SU-DHL-6 (cell line): ENCODE measurements at regions not wholly inside any gene's neighbourhood (a gene's known extent, or its start where the extent isn't known, plus 50 kb on each side); places are given as distances from the start of the nearest gene placed in this dataset.

ENCODE experiments used
- H2AFZ ChIP-seq: fragments of 200-600 bp; sonication (generic); 2 replicates; pipeline ENCODE4 v1.6.1; 2014; ENCODE audit warnings: low read depth, mild to moderate bottlenecking, moderate library complexity, mixed read lengths, antibody characterized with exemption, low read length; ENCODE audit not compliant: severe bottlenecking
- H3F3A ChIP-seq: fragments of 200-600 bp; shearing (Covaris generic); 2 replicates; pipeline ENCODE4 v1.6.0; 2016; ENCODE audit warnings: antibody characterized with exemption, mild to moderate bottlenecking; ENCODE audit not compliant: insufficient read depth
- H3K27ac ChIP-seq: fragments of 200-600 bp; sonication (generic); 2 replicates; pipeline ENCODE4 v1.5.1; 2016; ENCODE audit warnings: low read depth, mild to moderate bottlenecking, low read length, moderate library complexity, mixed read lengths
- H3K27me3 ChIP-seq: fragments of 200-600 bp; sonication (generic), shearing (Covaris generic); 2 replicates; pipeline ENCODE4 v1.6.0; 2014; ENCODE audit warnings: mild to moderate bottlenecking, low read length
- H3K36me3 ChIP-seq: fragments of 200-600 bp; sonication (generic); 2 replicates; pipeline ENCODE4 v1.6.1; 2014; ENCODE audit warnings: mild to moderate bottlenecking, low read length, mixed read lengths
- H3K4me2 ChIP-seq: fragments of 300-600, 200-600 bp; shearing (Covaris generic), sonication (generic); 2 replicates; pipeline ENCODE4 v1.6.0; 2014; ENCODE audit warnings: low read length, low read depth, mild to moderate bottlenecking; ENCODE audit not compliant: poor library complexity, severe bottlenecking
- H3K4me3 ChIP-seq: fragments of 200-600 bp; sonication (generic); 2 replicates; pipeline ENCODE4 v1.5.1; 2014; ENCODE audit warnings: antibody characterized with exemption, low read length, mild to moderate bottlenecking, mixed read lengths; ENCODE audit not compliant: insufficient read depth, poor library complexity, severe bottlenecking
- H3K79me2 ChIP-seq: fragments of 200-600 bp; sonication (generic); 2 replicates; pipeline ENCODE4 v1.6.1; 2014; ENCODE audit warnings: mild to moderate bottlenecking, low read length, moderate library complexity; ENCODE audit not compliant: insufficient read depth
- H3K9ac ChIP-seq: fragments of 200-600 bp; sonication (generic); 2 replicates; pipeline ENCODE4 v1.7.0; 2014; ENCODE audit warnings: mild to moderate bottlenecking, low read length
- H3K9me2 ChIP-seq: fragments of 200-600 bp; sonication (generic); replicated peaks from 2 replicates; pipeline ENCODE4 v1.6.1; 2014; ENCODE audit warnings: low read length; ENCODE audit not compliant: insufficient read depth
- H3K9me3 ChIP-seq: fragments of 200-600 bp; sonication (generic); 2 replicates; pipeline ENCODE4 v1.6.1; 2014; ENCODE audit warnings: low read length, mixed read lengths; ENCODE audit not compliant: insufficient read depth
- H4K20me1 ChIP-seq: fragments of 200-600 bp; sonication (generic); 2 replicates; pipeline ENCODE4 v1.6.1; 2014; ENCODE audit warnings: low read depth, mild to moderate bottlenecking, antibody characterized with exemption, low read length, moderate library complexity, mixed read lengths
- CTCF ChIP-seq: fragments of 200-600 bp; sonication (generic); IDR thresholded peaks from one replicate; pipeline ENCODE4 v1.5.1; 2017; ENCODE audit warnings: antibody characterized with exemption, mild to moderate bottlenecking, low read length, moderate library complexity; ENCODE audit not compliant: insufficient read depth, poor library complexity, severe bottlenecking
- EZH2phosphoT487 ChIP-seq: fragments of 200-600 bp; sonication (generic), shearing (Covaris generic); conservative IDR thresholded peaks from 2 replicates; pipeline ENCODE4 v1.6.1; 2018; ENCODE audit warnings: mild to moderate bottlenecking, antibody characterized with exemption, low read length, moderate library complexity, mixed read lengths

DNA sequence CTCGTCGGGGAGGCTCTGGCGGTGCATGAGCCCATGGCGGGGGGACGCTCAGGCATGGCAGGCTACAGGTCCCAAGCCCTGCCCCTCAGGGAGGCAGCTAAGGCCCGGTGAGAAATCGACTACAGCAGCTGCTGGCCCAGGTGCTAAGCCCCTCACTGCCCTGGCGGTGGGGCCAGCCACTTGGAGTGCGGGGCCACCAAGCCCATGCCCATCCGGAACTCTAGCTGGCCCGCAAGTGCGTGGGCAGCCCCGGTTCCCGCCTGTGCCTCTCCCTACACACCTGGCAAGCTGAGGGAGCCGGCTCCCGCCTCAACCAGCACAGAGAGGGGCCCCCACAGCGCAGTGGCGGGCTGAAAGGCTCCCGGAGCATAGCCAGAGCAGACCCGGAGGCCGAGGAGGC lies 1896.9 kb upstream of the CDH6 start:
- H2AFZ ChIP-seq, result no peak overlapping the region
- no peak overlapping the region for H3K27ac ChIP-seq
- H3K79me2 ChIP-seq, result no peaks in the 10 kb centered on the region
- H4K20me1 ChIP-seq, result no peaks in the 10 kb centered on the region
- H3K4me2 ChIP-seq, result no peak overlapping the region
- TF ChIP-seq CTCF (no peak), EZH2phosphoT487 (no peak)
- H3K27me3 ChIP-seq, result no peaks in the 10 kb centered on the region
- H3K4me3 ChIP-seq, result no peak overlapping the region
- H3F3A ChIP-seq, result no peaks in the 10 kb centered on the region
- H3K9me3 ChIP-seq, result no peaks in the 10 kb centered on the region
- no peaks in the 10 kb centered on the region for H3K9me2 ChIP-seq
- no peak overlapping the region for H3K9ac ChIP-seq
- H3K36me3 ChIP-seq, result no peaks in the 10 kb centered on the region

DNA sequence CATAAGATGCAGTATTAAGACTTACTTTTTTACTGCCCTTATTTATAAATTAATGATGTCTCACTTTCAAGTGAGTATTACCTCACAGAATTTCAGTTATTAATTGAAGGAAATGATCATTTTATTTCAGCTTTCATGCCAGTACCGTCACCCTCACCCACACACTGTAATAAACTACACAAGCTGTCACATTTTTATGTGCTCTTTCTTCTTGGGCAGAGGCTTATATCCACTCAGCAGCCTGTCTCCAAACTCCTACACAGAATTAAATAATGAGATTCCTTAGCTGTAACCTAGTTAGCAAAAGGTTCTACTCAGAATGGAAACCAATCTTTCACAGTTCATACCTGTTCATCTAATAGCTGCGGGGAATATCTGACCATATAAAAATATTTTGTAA lies 1915.8 kb upstream of the CDH6 start:
- no peaks in the 10 kb centered on the region for H3K27me3 ChIP-seq
- no peak overlapping the region for H3K9ac ChIP-seq
- H3K27ac ChIP-seq, result no peak overlapping the region
- H3K9me3 ChIP-seq, result 0 out of 2 replicates have a peak, but pooled peaks cover 5% of the 10 kb centered on the region
- H3K9me2 ChIP-seq, result no peaks in the 10 kb centered on the region
- TF ChIP-seq CTCF (no peak), EZH2phosphoT487 (no peak)
- no peaks in the 10 kb centered on the region for H4K20me1 ChIP-seq
- no peak overlapping the region for H2AFZ ChIP-seq
- no peak overlapping the region for H3K4me3 ChIP-seq
- H3K36me3 ChIP-seq, result no peaks in the 10 kb centered on the region
- H3F3A ChIP-seq, result no peaks in the 10 kb centered on the region
- no peaks in the 10 kb centered on the region for H3K79me2 ChIP-seq
- no peak overlapping the region for H3K4me2 ChIP-seq

GRCh38 chr5:29276371-29276770 lies 1917.1 kb upstream of the CDH6 start:
- no peak overlapping the region for H2AFZ ChIP-seq
- H3K79me2 ChIP-seq, result no peaks in the 10 kb centered on the region
- no peaks in the 10 kb centered on the region for H3K27me3 ChIP-seq
- no peak overlapping the region for H3K4me3 ChIP-seq
- H3K27ac ChIP-seq, result no peak overlapping the region
- H4K20me1 ChIP-seq, result no peaks in the 10 kb centered on the region
- no peak overlapping the region for H3K4me2 ChIP-seq
- no peaks in the 10 kb centered on the region for H3K36me3 ChIP-seq
- TF ChIP-seq CTCF (no peak), EZH2phosphoT487 (no peak)
- H3K9me2 ChIP-seq, result no peaks in the 10 kb centered on the region
- H3F3A ChIP-seq, result no peaks in the 10 kb centered on the region
- no peak overlapping the region for H3K9ac ChIP-seq
- no peaks in the 10 kb centered on the region for H3K9me3 ChIP-seq
